ENCODE measurements at regions not wholly inside any gene's neighbourhood (a gene's known extent, or its start where the extent isn't known, plus 50 kb on each side); places are given as distances from the start of the nearest gene placed in this dataset.
"Not testable (repeated sequence)": the region's sequence is repeated elsewhere in the genome, so short reads cannot be mapped to it uniquely, and the experiment has no call there.

- FAIRE-seq (no peak), DNase-seq (no peak)
- H3K27me3 ChIP-seq (ENCODE audit: control insufficient read depth in 3 of 3, insufficient read depth in 3 of 3, low read length in 3 of 3) = no peaks in the 10 kb centered on the region
- 88 to 92% (median 90%) methylated on average over 3 of the region's 3 CpGs for WGBS, 3 donors
- no peaks in the 10 kb centered on the region for H3K36me3 ChIP-seq (ENCODE audit: control insufficient read depth in 3 of 3, insufficient read depth in 2 of 3, low read depth in 1 of 3, low read length in 3 of 3)
- H3K9me3 ChIP-seq (ENCODE audit: control insufficient read depth in 2 of 2, insufficient read depth in 1 of 2, low read depth in 1 of 2, low read length in 1 of 2) = no peaks in the 10 kb centered on the region
- no peaks in the 10 kb centered on the region for H3K4me1 ChIP-seq (ENCODE audit: control insufficient read depth in 3 of 3, insufficient read depth in 2 of 3, low read depth in 1 of 3, low read length in 2 of 3)
- no peak overlapping the region for H3K27ac ChIP-seq (ENCODE audit: low read depth in 1 of 3, low read length in 2 of 3)
- no peak overlapping the region for H3K4me3 ChIP-seq (ENCODE audit: low read depth in 1 of 3, low read length in 3 of 3)
These were observed 92.3 kb upstream of the HCRTR2 start for GRCh38 chr6:55082021-55082420.

- H3K27me3 ChIP-seq (ENCODE audit: control insufficient read depth in 3 of 3, insufficient read depth in 3 of 3, low read length in 3 of 3); FAIRE-seq; H3K36me3 ChIP-seq (ENCODE audit: control insufficient read depth in 3 of 3, insufficient read depth in 2 of 3, low read depth in 1 of 3, low read length in 3 of 3); DNase-seq; H3K4me3 ChIP-seq (ENCODE audit: low read depth in 1 of 3, low read length in 3 of 3); H3K27ac ChIP-seq (ENCODE audit: low read depth in 1 of 3, low read length in 2 of 3); H3K9me3 ChIP-seq (ENCODE audit: control insufficient read depth in 2 of 2, insufficient read depth in 1 of 2, low read depth in 1 of 2, low read length in 1 of 2); H3K4me1 ChIP-seq (ENCODE audit: control insufficient read depth in 3 of 3, insufficient read depth in 2 of 3, low read depth in 1 of 3, low read length in 2 of 3): not testable (repeated sequence)
- WGBS, 3 donors = 74 to 83% (median 76%) methylated on average over 6 of the region's 6 CpGs
These were observed 86.3 kb upstream of the HCRTR2 start for GRCh38 chr6:55088011-55088410.

GRCh38 chr6:55088902-55089301 lies 85.4 kb upstream of the HCRTR2 start:
- H3K4me3 ChIP-seq (ENCODE audit: low read depth in 1 of 3, low read length in 3 of 3) = no peak overlapping the region
- H3K4me1 ChIP-seq (ENCODE audit: control insufficient read depth in 3 of 3, insufficient read depth in 2 of 3, low read depth in 1 of 3, low read length in 2 of 3) = no peaks in the 10 kb centered on the region
- no peaks in the 10 kb centered on the region for H3K27me3 ChIP-seq (ENCODE audit: control insufficient read depth in 3 of 3, insufficient read depth in 3 of 3, low read length in 3 of 3)
- no peaks in the 10 kb centered on the region for H3K36me3 ChIP-seq (ENCODE audit: control insufficient read depth in 3 of 3, insufficient read depth in 2 of 3, low read depth in 1 of 3, low read length in 3 of 3)
- no peaks in the 10 kb centered on the region for H3K9me3 ChIP-seq (ENCODE audit: control insufficient read depth in 2 of 2, insufficient read depth in 1 of 2, low read depth in 1 of 2, low read length in 1 of 2)
- H3K27ac ChIP-seq (ENCODE audit: low read depth in 1 of 3, low read length in 2 of 3) = no peak overlapping the region
- no peak for DNase-seq
- no peak for FAIRE-seq

- Histone ChIP-seq H3K4me1 (ENCODE audit: control insufficient read depth in 3 of 3, insufficient read depth in 2 of 3, low read depth in 1 of 3, low read length in 2 of 3) (no peaks in the 10 kb centered on the region), H3K9me3 (ENCODE audit: control insufficient read depth in 2 of 2, insufficient read depth in 1 of 2, low read depth in 1 of 2, low read length in 1 of 2) (no peaks in the 10 kb centered on the region), H3K4me3 (ENCODE audit: low read depth in 1 of 3, low read length in 3 of 3) (no peak overlapping the region), H3K36me3 (ENCODE audit: control insufficient read depth in 3 of 3, insufficient read depth in 2 of 3, low read depth in 1 of 3, low read length in 3 of 3) (no peaks in the 10 kb centered on the region), H3K27me3 (ENCODE audit: control insufficient read depth in 3 of 3, insufficient read depth in 3 of 3, low read length in 3 of 3) (no peaks in the 10 kb centered on the region), H3K27ac (ENCODE audit: low read depth in 1 of 3, low read length in 2 of 3) (no peak overlapping the region)
- WGBS, 3 donors = 87 to 98% (median 98%) methylated on average over 2 of the region's 2 CpGs
- no peak for FAIRE-seq
- no peak for DNase-seq
These were observed 85.0 kb upstream of the HCRTR2 start for GRCh38 chr6:55089325-55089724.

GRCh38 chr6:55100686-55101085 lies 73.6 kb upstream of the HCRTR2 start:
- FAIRE-seq (no peak), DNase-seq (no peak)
- H3K27ac ChIP-seq (ENCODE audit: low read depth in 1 of 3, low read length in 2 of 3) = no peak overlapping the region
- no peaks in the 10 kb centered on the region for H3K36me3 ChIP-seq (ENCODE audit: control insufficient read depth in 3 of 3, insufficient read depth in 2 of 3, low read depth in 1 of 3, low read length in 3 of 3)
- no peaks in the 10 kb centered on the region for H3K27me3 ChIP-seq (ENCODE audit: control insufficient read depth in 3 of 3, insufficient read depth in 3 of 3, low read length in 3 of 3)
- peaks cover 0 to 1% of the 10 kb centered on the region in 2 donors for H3K9me3 ChIP-seq (ENCODE audit: control insufficient read depth in 2 of 2, insufficient read depth in 1 of 2, low read depth in 1 of 2, low read length in 1 of 2)
- no peak overlapping the region for H3K4me3 ChIP-seq (ENCODE audit: low read depth in 1 of 3, low read length in 3 of 3)
- no peaks in the 10 kb centered on the region for H3K4me1 ChIP-seq (ENCODE audit: control insufficient read depth in 3 of 3, insufficient read depth in 2 of 3, low read depth in 1 of 3, low read length in 2 of 3)
- WGBS, 3 donors = 54 to 62% (median 61%) methylated on average over 3 of the region's 3 CpGs

GRCh38 chr6:55101157-55101556 lies 73.2 kb upstream of the HCRTR2 start:
- H3K9me3 ChIP-seq (ENCODE audit: control insufficient read depth in 2 of 2, insufficient read depth in 1 of 2, low read depth in 1 of 2, low read length in 1 of 2) = peaks cover 0 to 1% of the 10 kb centered on the region in 2 donors
- H3K36me3 ChIP-seq (ENCODE audit: control insufficient read depth in 3 of 3, insufficient read depth in 2 of 3, low read depth in 1 of 3, low read length in 3 of 3) = no peaks in the 10 kb centered on the region
- WGBS, 3 donors = 94 to 97% (median 96%) methylated on average over 2 of the region's 2 CpGs
- no peak for FAIRE-seq
- H3K27me3 ChIP-seq (ENCODE audit: control insufficient read depth in 3 of 3, insufficient read depth in 3 of 3, low read length in 3 of 3) = no peaks in the 10 kb centered on the region
- no peak overlapping the region for H3K4me3 ChIP-seq (ENCODE audit: low read depth in 1 of 3, low read length in 3 of 3)
- H3K4me1 ChIP-seq (ENCODE audit: control insufficient read depth in 3 of 3, insufficient read depth in 2 of 3, low read depth in 1 of 3, low read length in 2 of 3) = no peaks in the 10 kb centered on the region
- H3K27ac ChIP-seq (ENCODE audit: low read depth in 1 of 3, low read length in 2 of 3) = no peak overlapping the region
- no peak for DNase-seq

- no peak for DNase-seq
- no peak overlapping the region for H3K27ac ChIP-seq (ENCODE audit: low read depth in 1 of 3, low read length in 2 of 3)
- no peaks in the 10 kb centered on the region for H3K27me3 ChIP-seq (ENCODE audit: control insufficient read depth in 3 of 3, insufficient read depth in 3 of 3, low read length in 3 of 3)
- no peak overlapping the region for H3K4me3 ChIP-seq (ENCODE audit: low read depth in 1 of 3, low read length in 3 of 3)
- no peaks in the 10 kb centered on the region for H3K36me3 ChIP-seq (ENCODE audit: control insufficient read depth in 3 of 3, insufficient read depth in 2 of 3, low read depth in 1 of 3, low read length in 3 of 3)
- no peaks in the 10 kb centered on the region for H3K4me1 ChIP-seq (ENCODE audit: control insufficient read depth in 3 of 3, insufficient read depth in 2 of 3, low read depth in 1 of 3, low read length in 2 of 3)
- 62 to 67% (median 65%) methylated on average over 6 of the region's 6 CpGs for WGBS, 3 donors
- peaks cover 0 to 1% of the 10 kb centered on the region in 2 donors for H3K9me3 ChIP-seq (ENCODE audit: control insufficient read depth in 2 of 2, insufficient read depth in 1 of 2, low read depth in 1 of 2, low read length in 1 of 2)
- no peak for FAIRE-seq
These were observed 65.9 kb upstream of the HCRTR2 start for GRCh38 chr6:55108134-55109130.

- peaks cover 0 to 3% (median 0%) of the 10 kb centered on the region in 3 donors for H3K4me1 ChIP-seq (ENCODE audit: control insufficient read depth in 3 of 3, insufficient read depth in 2 of 3, low read depth in 1 of 3, low read length in 2 of 3)
- WGBS, 3 donors = 15 to 46% (median 28%) methylated on average over 1 of the region's 1 CpG
- no peak for DNase-seq
- H3K4me3 ChIP-seq (ENCODE audit: low read depth in 1 of 3, low read length in 3 of 3) = no peak overlapping the region
- no peak for FAIRE-seq
- H3K27ac ChIP-seq (ENCODE audit: low read depth in 1 of 3, low read length in 2 of 3) = no peak overlapping the region
- no peaks in the 10 kb centered on the region for H3K9me3 ChIP-seq (ENCODE audit: control insufficient read depth in 2 of 2, insufficient read depth in 1 of 2, low read depth in 1 of 2, low read length in 1 of 2)
- no peaks in the 10 kb centered on the region for H3K27me3 ChIP-seq (ENCODE audit: control insufficient read depth in 3 of 3, insufficient read depth in 3 of 3, low read length in 3 of 3)
- no peaks in the 10 kb centered on the region for H3K36me3 ChIP-seq (ENCODE audit: control insufficient read depth in 3 of 3, insufficient read depth in 2 of 3, low read depth in 1 of 3, low read length in 3 of 3)
These were observed 57.0 kb upstream of the HCRTR2 start for GRCh38 chr6:55117267-55117666.

GRCh38 chr6:55124241-55124640 lies 50.1 kb upstream of the HCRTR2 start:
- 74 to 88% (median 88%) methylated on average over 2 of the region's 2 CpGs for WGBS, 3 donors
- not testable (repeated sequence) for H3K9me3 ChIP-seq (ENCODE audit: control insufficient read depth in 2 of 2, insufficient read depth in 1 of 2, low read depth in 1 of 2, low read length in 1 of 2); DNase-seq; FAIRE-seq; H3K27me3 ChIP-seq (ENCODE audit: control insufficient read depth in 3 of 3, insufficient read depth in 3 of 3, low read length in 3 of 3); H3K4me3 ChIP-seq (ENCODE audit: low read depth in 1 of 3, low read length in 3 of 3); H3K36me3 ChIP-seq (ENCODE audit: control insufficient read depth in 3 of 3, insufficient read depth in 2 of 3, low read depth in 1 of 3, low read length in 3 of 3); H3K27ac ChIP-seq (ENCODE audit: low read depth in 1 of 3, low read length in 2 of 3); H3K4me1 ChIP-seq (ENCODE audit: control insufficient read depth in 3 of 3, insufficient read depth in 2 of 3, low read depth in 1 of 3, low read length in 2 of 3)

Data from small intestine (tissue), 7 donors.